VCaP (cell line): ENCODE measurements at regions not wholly inside any gene's neighbourhood (a gene's known extent, or its start where the extent isn't known, plus 50 kb on each side); places are given as distances from the start of the nearest gene placed in this dataset.
"Not testable (repeated sequence)": the region's sequence is repeated elsewhere in the genome, so short reads cannot be mapped to it uniquely, and the experiment has no call there.

Experiments used
- H3K27ac ChIP-seq: fragments of 450-650 bp; 2 replicates; pipeline ENCODE4 v1.5.1; 2017
- TF ChIP-seq, protein P1 (sequence below): fragments of 450-650 bp; conservative IDR thresholded peaks from 2 replicates; pipeline ENCODE4 v1.5.1; 2017; ENCODE audit warnings: mild to moderate bottlenecking, moderate library complexity

GRCh38 chr6:77292564-77293546 lies 170.4 kb downstream of the HTR1B start:
- no peak overlapping the region for H3K27ac ChIP-seq
- TF ChIP-seq, protein P1, sequence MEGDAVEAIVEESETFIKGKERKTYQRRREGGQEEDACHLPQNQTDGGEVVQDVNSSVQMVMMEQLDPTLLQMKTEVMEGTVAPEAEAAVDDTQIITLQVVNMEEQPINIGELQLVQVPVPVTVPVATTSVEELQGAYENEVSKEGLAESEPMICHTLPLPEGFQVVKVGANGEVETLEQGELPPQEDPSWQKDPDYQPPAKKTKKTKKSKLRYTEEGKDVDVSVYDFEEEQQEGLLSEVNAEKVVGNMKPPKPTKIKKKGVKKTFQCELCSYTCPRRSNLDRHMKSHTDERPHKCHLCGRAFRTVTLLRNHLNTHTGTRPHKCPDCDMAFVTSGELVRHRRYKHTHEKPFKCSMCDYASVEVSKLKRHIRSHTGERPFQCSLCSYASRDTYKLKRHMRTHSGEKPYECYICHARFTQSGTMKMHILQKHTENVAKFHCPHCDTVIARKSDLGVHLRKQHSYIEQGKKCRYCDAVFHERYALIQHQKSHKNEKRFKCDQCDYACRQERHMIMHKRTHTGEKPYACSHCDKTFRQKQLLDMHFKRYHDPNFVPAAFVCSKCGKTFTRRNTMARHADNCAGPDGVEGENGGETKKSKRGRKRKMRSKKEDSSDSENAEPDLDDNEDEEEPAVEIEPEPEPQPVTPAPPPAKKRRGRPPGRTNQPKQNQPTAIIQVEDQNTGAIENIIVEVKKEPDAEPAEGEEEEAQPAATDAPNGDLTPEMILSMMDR, result no peak

DNA sequence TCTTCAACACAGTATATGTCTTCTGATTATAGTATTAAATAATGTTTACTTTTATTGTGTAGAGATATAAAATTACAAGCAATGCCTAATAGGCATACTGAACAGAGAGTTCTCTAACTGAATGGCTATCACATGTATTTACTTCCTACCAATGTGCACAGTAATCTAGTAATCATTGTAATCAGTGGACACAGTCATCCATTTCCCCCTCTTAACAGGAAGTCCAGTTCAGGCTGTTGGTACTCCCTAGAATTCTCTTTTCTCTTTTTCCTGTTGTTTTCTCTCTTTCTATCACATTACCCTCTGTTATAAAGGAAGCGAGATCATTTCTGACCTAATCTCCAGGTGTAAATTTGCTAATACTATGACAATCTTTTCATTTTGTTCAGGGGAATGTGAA lies 172.5 kb downstream of the HTR1B start:
- no peak overlapping the region for H3K27ac ChIP-seq
- TF ChIP-seq, protein P1, result no peak

DNA sequence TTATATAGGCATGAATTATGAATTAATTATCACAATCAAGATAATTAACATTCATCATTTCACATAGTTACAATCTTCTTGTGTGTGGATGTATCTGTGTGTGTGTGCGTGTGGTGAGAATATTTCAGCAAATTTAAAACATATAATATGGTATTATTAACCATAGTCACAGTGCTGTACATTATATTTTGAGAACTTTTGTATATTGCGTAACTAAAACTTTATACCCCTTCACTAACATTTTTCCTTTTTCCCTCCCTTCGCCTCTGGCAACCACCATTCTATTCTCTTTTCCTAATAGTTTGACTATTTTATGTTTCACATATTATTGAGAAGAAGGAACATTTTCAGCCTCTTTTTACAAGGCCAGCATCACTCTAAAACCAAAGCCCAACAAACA lies 176.8 kb downstream of the HTR1B start:
- TF ChIP-seq, protein P1, result no peak
- H3K27ac ChIP-seq, result no peak overlapping the region

DNA sequence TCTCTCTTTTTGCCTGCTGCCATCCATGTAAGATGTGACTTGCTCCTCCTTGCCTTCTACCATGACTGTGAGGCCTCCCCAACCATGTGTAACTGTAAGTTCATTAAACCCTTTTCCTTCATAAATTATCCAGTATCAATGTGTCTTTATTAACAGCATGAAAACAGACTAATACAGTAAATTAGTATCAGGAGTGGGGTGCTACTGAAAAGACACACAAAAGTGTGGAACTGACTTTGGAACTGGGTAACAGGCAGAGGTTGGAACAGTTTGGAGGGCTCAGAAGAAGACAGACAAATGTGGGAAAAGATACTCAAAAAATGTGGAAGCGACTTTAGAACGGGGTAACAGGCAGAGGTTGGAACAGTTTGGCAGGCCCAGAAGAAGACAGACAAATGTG lies 189.4 kb downstream of the HTR1B start:
- H3K27ac ChIP-seq, result no peak overlapping the region
- TF ChIP-seq, protein P1, result no peak

DNA sequence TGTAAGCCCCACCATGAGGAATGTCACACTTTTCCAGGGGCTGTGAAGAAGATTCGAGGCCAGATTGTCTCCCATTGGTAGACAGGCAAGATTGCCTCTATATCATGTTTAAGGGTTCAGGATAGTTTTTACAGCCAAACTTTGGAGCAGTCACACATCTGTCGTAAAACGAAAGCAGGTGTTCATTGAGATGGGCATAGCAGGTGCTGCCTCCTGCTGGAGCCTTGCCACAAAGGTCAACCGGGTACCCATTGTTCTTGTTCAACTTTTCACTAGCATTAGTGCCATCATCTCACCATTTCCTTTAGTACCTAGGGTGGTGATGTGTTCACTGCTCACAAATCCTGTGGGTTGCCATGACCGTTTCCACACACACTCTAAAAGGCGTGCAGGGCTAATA lies 198.3 kb downstream of the HTR1B start:
- TF ChIP-seq, protein P1, result no peak
- H3K27ac ChIP-seq, result no peak overlapping the region

DNA sequence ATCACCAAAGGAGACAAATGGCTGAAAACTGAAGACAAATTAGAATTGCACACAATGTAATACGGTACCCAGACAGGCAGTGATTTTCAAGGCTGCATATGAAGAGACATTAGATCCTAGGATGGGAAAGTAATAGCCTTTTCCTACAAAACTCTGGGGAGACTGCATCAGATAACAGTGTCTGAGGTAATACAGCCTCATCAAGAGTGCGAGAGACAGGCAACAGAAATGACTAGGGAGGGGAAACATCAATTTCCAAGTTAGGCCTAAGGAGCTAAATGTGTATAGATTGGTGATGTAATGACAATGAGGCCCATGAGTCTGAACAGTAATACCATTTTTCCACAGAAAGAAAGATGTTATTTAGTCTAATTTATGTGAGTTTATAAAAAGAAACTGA lies 200.3 kb downstream of the HTR1B start:
- TF ChIP-seq, protein P1, result no peak
- no peak overlapping the region for H3K27ac ChIP-seq

DNA sequence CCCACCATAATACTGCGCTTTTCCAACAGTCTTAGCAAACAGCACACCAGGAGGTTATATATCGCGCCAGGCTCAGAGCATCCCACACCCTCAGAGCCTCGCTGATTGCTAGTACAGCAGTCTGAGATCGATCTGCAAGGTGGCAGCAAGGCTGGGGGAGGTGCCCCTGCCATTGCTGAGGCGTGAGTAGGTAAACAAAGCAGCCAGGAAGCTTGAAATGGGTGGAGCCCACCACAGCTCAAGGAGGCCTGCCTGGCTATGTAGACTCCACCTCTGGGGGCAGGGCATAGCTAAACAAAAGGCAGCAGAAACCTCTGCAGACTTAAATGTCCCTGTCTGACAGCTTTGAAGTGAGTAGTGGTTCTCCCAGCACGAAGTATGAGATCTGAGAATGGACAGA lies 211.5 kb downstream of the HTR1B start:
- not testable (repeated sequence) for H3K27ac ChIP-seq

- TF ChIP-seq, protein P1, result no peak
- H3K27ac ChIP-seq, result no peak overlapping the region
Observed at GRCh38 chr6:77249560-77249959, 213.7 kb downstream of the HTR1B start.
